GM12878 (cell line): ENCODE measurements at regions not wholly inside any gene's neighbourhood (a gene's known extent, or its start where the extent isn't known, plus 50 kb on each side); places are given as distances from the start of the nearest gene placed in this dataset.

Source experiments
- ATAC-seq: fragments of 200-7000 bp; cut with Tn5 transposase; 3 replicates; pipeline ENCODE4 v1.9.1; 2020; ENCODE audit warnings: mild to moderate bottlenecking, moderate library complexity
- BruUV-seq: library from RNA; stranded (reverse); fragments of 400-500 nt; replicated peaks from 2 replicates; lab custom pipeline; 2021; lab: Mats Ljungman, UMichigan
- CTCF ChIA-PET: fragments of 300-600 bp; sonication (Branson Sonifier 250); formaldehyde crosslinking; extraction: SDS; loops from one replicate; lab custom pipeline; 2021; ENCODE audit warnings: inconsistent platforms; lab: Yijun Ruan, JAX
- POLR2A ChIA-PET: fragments of 350-600 bp; formaldehyde crosslinking; extraction: SDS; loops from one replicate; lab custom pipeline; 2021; ENCODE audit warnings: inconsistent platforms; lab: Charles Lee
- RAD21 ChIA-PET: fragments of 300-600 bp; sonication (Branson Sonifier 250); formaldehyde crosslinking; loops from one replicate; lab custom pipeline; 2023; ENCODE audit warnings: antibody characterized with exemption; ENCODE audit not compliant: unreplicated experiment; lab: Charles Lee
- SMC1A ChIA-PET: fragments of 300-600 bp; sonication (Branson Sonifier 250); formaldehyde crosslinking; loops from one replicate; lab custom pipeline; 2023; ENCODE audit not compliant: unreplicated experiment, uncharacterized antibody; lab: Charles Lee
- DNase-seq: peaks from one replicate; pipeline ENCODE4 v3.0.0-alpha.2; 2011; ENCODE audit warnings: low read depth, low spot score
- FAIRE-seq: peaks from 3 replicates; lab custom pipeline; 2011; peaks lifted over from hg19 to GRCh38; lab: Jason Lieb, UNC
- H2AFZ ChIP-seq: 2 replicates; pipeline ENCODE4 v1.6.0; 2011; ENCODE audit warnings: low read depth, low read length, control low read depth; ENCODE audit not compliant: control insufficient read depth
- H3K27ac ChIP-seq: 2 replicates; pipeline ENCODE4 v1.5.1; 2011; ENCODE audit warnings: control low read depth; ENCODE audit not compliant: control insufficient read depth, insufficient read depth
- H3K27me3 ChIP-seq, 2 experiments: replicated peaks in 1 of 2; 2 replicates each; pipeline versions ENCODE4 v1.6.0 to v1.6.1; 2011; ENCODE audit warnings: low read length in 1 of 2; ENCODE audit not compliant: control insufficient read depth in 2 of 2, insufficient read depth in 2 of 2
- H3K36me3 ChIP-seq, 2 experiments: 2 replicates each; pipeline ENCODE4 v1.5.1; 2011; ENCODE audit warnings: low read length in 1 of 2; ENCODE audit not compliant: control insufficient read depth in 2 of 2, insufficient read depth in 2 of 2
- H3K4me1 ChIP-seq: 2 replicates; pipeline ENCODE4 v1.6.1; 2011; ENCODE audit warnings: mild to moderate bottlenecking, low read length, moderate library complexity, mixed read lengths; ENCODE audit not compliant: control insufficient read depth, insufficient read depth
- H3K4me2 ChIP-seq: 2 replicates; pipeline ENCODE4 v1.6.0; 2011; ENCODE audit warnings: control low read depth; ENCODE audit not compliant: control insufficient read depth, insufficient read depth
- H3K4me3 ChIP-seq: fragments of 200-600 bp; sonication (generic); 2 replicates; pipeline ENCODE4 v1.5.1; 2016
- H3K79me2 ChIP-seq: 2 replicates; pipeline ENCODE4 v1.6.0; 2011; ENCODE audit warnings: low read length; ENCODE audit not compliant: control insufficient read depth, insufficient read depth
- H3K9ac ChIP-seq: 2 replicates; pipeline ENCODE4 v1.8.0; 2011; ENCODE audit warnings: low read length, control low read depth, mixed read lengths; ENCODE audit not compliant: control insufficient read depth, insufficient read depth
- H3K9me3 ChIP-seq: replicated peaks from 3 replicates; pipeline ENCODE4 v1.5.1; 2011; ENCODE audit warnings: mild to moderate bottlenecking, low read length; ENCODE audit not compliant: control insufficient read depth, insufficient read depth
- H4K20me1 ChIP-seq: 2 replicates; pipeline ENCODE4 v1.6.0; 2011; ENCODE audit not compliant: control insufficient read depth, insufficient read depth
- BCL11A ChIP-seq: IDR thresholded peaks from 2 replicates; pipeline ENCODE4 v1.6.1; 2011; ENCODE audit warnings: low read depth, low read length
- CUX1 ChIP-seq: IDR thresholded peaks from 2 replicates; pipeline ENCODE4 v1.6.1; 2012; ENCODE audit warnings: improper control_type of control experiment, low read depth, low read length; ENCODE audit not compliant: insufficient replicate concordance
- E4F1 ChIP-seq: fragments of 450-650 bp; IDR thresholded peaks from 2 replicates; pipeline ENCODE4 v1.6.1; 2018; ENCODE audit warnings: borderline replicate concordance, mild to moderate bottlenecking; ENCODE audit not compliant: partially characterized antibody
- HDAC2 ChIP-seq: fragments of 200-600 bp; sonication (generic); IDR thresholded peaks from 2 replicates; pipeline ENCODE4 v1.6.1; 2017
- RAD21 ChIP-seq: IDR thresholded peaks from 2 replicates; pipeline ENCODE4 v1.6.1; 2011; ENCODE audit warnings: mild to moderate bottlenecking, low read depth, low read length, moderate library complexity; ENCODE audit not compliant: insufficient read depth
- REST ChIP-seq: IDR thresholded peaks from 2 replicates; pipeline ENCODE4 v1.6.1; 2012; ENCODE audit warnings: mild to moderate bottlenecking, low read depth, low read length
- SIN3A ChIP-seq: IDR thresholded peaks from 2 replicates; pipeline ENCODE4 v1.6.1; 2012; ENCODE audit warnings: low read depth, low read length, improper control_type of control experiment
- SMARCA5 ChIP-seq: fragments of 450-650 bp; IDR thresholded peaks from 2 replicates; pipeline ENCODE4 v1.6.1; 2017; ENCODE audit warnings: mild to moderate bottlenecking
- YBX1 ChIP-seq: fragments of 450-650 bp; IDR thresholded peaks from 2 replicates; pipeline ENCODE4 v1.6.1; 2016; ENCODE audit warnings: antibody characterized with exemption
- ZNF687 ChIP-seq: fragments of 450-650 bp; IDR thresholded peaks from 2 replicates; pipeline ENCODE4 v1.6.1; 2017; ENCODE audit warnings: mild to moderate bottlenecking, moderate library complexity
- in situ Hi-C: fragments of 300-500 bp; cut with MboI; formaldehyde crosslinking; loops from 9 replicates; pipeline ENCODE4 v1.14.3; 2018; ENCODE audit warnings: mixed read lengths
- intact Hi-C: fragments of 100-400 bp; cut with micrococcal nuclease; formaldehyde crosslinking; loops from one replicate; pipeline ENCODE4 v1.14.2; 2022; ENCODE audit not compliant: unreplicated experiment

- H3K4me1 ChIP-seq, result no peaks in the 10 kb centered on the region
- FAIRE-seq (no peak), DNase-seq (no peak), ATAC-seq (no peak)
- H3K9ac ChIP-seq, result no peak overlapping the region
- no TSS peak for BruUV-seq
- TF ChIP-seq BCL11A (no peak), HDAC2 (no peak), ZNF687 (no peak), SIN3A (no peak), REST (no peak), E4F1 (no peak), SMARCA5 (no peak), CUX1 (no peak), YBX1 (no peak), RAD21 (no peak)
- H4K20me1 ChIP-seq, result no peaks in the 10 kb centered on the region
- H3K9me3 ChIP-seq, result no peaks in the 10 kb centered on the region
- POLR2A ChIA-PET, result no interaction called here
- RAD21 ChIA-PET, result no interaction called here
- CTCF ChIA-PET, result no interaction called here
- intact Hi-C loops, result no loop called here
- in situ Hi-C loops, result no loop called here
- H3K79me2 ChIP-seq, result no peaks in the 10 kb centered on the region
- H3K4me3 ChIP-seq, result no peak overlapping the region
- SMC1A ChIA-PET, result interaction anchor here (1.4 kb wide), 1 partner anchor 81 kb away, joined by 3 read pairs; no protein-coding TSS in a partner anchor
- no peak overlapping the region for H3K4me2 ChIP-seq
- H3K27me3 ChIP-seq, result no peaks in the 10 kb centered on the region; a peak in 1 of 4 replicates
- no peak overlapping the region for H3K27ac ChIP-seq
- no peaks in the 10 kb centered on the region for H3K36me3 ChIP-seq
- H2AFZ ChIP-seq, result no peak overlapping the region
Observed at GRCh38 chr5:61837788-61838187, 468.2 kb upstream of the KIF2A start.
